GM18499 (cell line): ENCODE measurements at regions not wholly inside any gene's neighbourhood (a gene's known extent, or its start where the extent isn't known, plus 50 kb on each side); places are given as distances from the start of the nearest gene placed in this dataset.
"Not testable (repeated sequence)": the region's sequence is repeated elsewhere in the genome, so short reads cannot be mapped to it uniquely, and the experiment has no call there.

Source experiments
- ATAC-seq: cut with Tn5 transposase; IDR thresholded peaks from one replicate; pipeline ENCODE4 v1.9.1; 2021; ENCODE audit warnings: moderate number of reproducible peaks; ENCODE audit not compliant: insufficient read depth, unreplicated experiment

DNA sequence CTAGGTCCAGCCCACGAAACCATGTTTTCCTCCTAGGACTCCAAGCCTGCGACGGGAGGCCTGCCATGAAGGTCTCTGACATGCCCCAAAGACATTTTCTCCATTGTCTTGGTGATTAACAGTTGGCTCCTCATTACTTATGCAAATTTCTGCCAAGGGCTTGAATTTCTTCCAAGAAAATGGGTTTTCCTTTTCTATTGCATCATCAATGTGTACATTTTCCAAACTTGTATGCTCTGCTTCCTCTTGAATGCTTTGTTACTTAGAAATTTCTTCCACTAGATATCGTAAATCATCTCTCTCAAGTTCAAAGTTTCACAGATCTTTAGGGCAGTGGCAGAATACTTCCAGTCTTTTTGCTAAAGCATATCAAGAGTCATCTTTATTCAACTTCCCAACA, 1792.7 kb upstream of the CDH9 start:
- no peak for ATAC-seq

DNA sequence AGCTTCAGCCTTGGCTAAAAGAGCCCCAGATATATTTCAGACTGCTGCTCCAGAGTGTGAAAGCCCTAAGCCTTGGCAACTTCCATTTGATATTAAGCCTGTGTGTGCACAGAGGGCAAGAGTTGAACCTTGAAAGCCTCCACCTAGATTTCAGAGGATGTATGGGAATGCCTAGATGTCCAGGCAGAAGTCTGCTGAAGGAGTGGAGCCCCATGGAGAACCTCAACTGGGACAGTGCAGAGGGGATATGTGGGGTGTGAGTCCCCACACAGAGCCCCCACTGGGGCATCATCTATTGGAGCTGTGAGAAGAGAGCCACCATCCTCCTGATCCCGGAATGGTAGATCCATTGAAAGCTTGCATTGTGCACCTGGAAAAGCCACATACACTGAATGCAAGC, 1784.8 kb upstream of the CDH9 start:
- ATAC-seq: no peak

- ATAC-seq: no peak
Measured at GRCh38 chr5:28822071-28822470, 1783.7 kb upstream of the CDH9 start.

- ATAC-seq: no peak
Measured at GRCh38 chr5:28810751-28811136, 1772.4 kb upstream of the CDH9 start.

DNA sequence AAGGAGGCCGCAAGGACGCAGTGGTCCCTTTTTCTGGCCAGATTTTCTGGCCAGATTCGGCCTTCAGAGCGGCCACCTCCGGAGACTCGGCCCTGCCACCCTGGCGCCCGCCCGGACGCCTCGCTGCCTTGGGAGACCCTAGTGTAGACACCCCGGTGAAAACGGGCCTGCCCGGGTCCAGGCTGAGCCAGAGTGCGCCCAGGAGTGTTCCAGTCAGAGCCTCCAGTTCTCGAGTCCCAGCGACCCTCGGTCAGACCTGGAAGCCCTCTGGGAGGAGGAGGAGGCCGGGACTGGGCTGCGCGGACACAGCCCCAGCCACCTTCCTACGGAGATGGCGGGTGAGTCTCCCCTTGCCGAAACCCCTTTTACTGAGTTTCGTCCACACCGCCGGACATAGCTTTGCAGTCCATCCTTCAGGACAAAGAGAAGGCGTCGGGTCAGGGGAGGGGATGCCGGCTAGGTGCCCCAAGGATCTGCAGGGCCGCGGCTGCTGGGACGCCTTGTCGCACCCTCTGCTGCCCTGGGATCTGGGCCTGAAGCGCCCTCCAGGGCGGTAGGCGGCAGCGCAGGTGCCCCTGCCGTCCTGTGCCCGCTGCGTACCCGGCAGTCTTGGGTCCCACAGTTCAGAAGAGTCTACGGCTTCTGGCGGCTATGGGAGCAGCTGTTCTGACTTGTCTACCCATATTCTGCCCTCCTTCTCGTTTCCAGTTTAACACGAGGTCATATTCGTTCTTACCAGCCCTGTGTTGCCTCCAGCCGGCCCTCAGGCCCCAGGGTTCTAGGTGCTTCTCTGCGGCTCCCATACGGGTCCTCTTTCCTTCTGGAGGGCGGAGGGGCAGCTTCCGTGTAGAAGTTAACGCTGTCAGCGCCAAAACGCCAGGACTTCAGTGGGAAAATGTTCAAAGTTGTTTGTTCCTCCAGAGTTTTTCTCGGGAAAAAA, 1771.7 kb upstream of the CDH9 start:
- ATAC-seq: no peak

- no peak for ATAC-seq
Measured at GRCh38 chr5:28808967-28809810, 1770.8 kb upstream of the CDH9 start.

GRCh38 chr5:28807195-28807729, 1768.9 kb upstream of the CDH9 start:
- ATAC-seq: no peak

DNA sequence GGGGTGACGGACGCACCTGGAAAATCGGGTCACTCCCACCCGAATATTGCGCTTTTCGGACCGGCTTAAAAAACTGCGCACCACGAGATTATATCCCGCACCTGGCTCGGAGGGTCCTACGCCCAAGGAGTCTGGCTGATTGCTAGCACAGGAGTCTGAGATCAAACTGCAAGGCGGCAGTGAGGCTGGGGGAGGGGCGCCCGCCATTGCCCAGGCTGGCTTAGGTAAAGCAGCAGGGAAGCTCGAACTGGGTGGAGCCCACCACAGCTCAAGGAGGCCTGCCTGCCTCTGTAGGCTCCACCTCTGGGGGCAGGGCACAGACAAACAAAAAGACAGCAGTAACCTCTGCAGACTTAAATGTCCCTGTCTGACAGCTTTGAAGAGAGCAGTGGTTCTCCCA, 1760.6 kb upstream of the CDH9 start:
- ATAC-seq: not testable (repeated sequence)

DNA sequence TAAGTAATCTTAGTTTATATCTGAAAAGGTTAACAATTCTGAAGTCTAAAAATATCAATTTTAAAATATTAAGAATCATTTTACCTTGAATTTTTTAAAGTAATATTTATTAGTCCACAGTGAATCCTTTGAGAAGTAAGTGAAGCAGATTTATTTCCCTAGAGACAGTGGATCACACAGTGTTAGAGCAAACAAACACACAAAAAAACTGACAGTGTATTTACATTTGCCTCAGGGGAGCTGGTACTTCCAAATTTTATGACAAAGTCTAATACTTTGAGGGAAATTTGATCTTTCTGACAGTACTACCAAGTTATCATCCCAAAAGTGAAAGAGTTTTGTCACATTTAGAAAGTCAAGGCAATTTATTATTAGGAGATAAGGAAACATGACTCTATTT, 1750.6 kb upstream of the CDH9 start:
- no peak for ATAC-seq

GRCh38 chr5:28780083-28780692, 1741.8 kb upstream of the CDH9 start:
- no peak for ATAC-seq

DNA sequence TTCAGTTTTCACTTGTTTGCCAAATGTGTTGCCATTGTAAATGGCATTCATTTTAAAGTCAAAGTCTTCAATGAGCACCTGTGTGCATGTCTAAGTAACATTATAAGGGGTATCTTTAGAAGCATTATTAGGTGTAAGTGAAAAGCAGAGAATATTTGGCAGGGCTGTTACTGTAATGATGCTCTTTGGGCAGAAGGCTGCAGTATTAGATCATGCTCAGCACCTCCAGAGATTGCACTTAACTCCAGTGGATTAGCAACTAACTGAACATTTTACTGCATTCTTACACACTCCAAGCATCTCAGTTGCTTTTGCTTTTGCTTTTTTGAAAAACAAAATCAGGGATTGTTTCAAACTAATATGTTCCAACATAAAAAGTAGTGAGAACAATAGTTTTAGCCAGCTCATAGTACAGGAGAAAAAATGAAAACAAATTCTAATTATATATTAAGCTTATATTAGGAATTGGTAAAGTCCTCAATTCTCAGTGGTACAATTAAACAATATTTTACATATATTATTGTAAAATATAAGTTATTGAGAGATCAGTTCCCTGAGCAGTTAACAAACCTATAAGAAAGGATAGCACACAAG, 1740.9 kb upstream of the CDH9 start:
- ATAC-seq: no peak

GRCh38 chr5:28770307-28770706, 1731.9 kb upstream of the CDH9 start:
- ATAC-seq: no peak

GRCh38 chr5:28766565-28767158, 1728.3 kb upstream of the CDH9 start:
- no peak for ATAC-seq

DNA sequence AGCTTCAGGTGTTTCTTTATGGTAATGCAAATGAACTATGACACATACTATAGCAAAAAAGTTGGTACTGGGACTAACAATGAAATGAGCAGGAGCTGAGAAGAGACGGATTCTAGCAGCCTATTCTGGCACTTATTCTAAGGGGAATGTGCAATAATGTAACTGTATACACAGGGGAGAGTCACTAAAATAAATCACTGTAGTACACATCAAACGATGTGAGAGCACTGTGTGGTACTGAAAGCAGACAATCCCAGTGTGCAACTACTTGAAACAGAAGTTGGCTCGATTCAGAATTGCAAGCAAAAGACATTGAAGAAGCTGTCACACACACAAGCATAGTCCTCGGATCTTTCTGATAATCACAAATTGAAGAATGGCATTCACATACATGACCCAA, 1713.0 kb upstream of the CDH9 start:
- no peak for ATAC-seq

DNA sequence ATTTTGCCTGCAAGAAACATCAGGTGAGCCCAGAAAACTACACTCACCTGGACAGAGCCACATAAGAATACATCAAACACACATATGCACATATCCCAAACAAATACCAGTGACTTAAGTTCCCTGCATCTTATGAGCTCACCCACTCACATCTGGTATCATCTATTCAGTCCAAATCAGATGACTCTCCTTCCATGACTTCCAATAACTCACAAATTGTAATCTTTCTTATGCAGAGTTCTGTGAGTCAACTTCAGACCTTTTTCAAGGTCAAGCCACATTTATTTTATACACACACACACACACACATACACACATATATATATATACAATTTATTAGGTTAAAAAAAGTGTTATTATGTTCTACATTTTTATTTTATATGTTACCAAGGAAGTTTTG, 1711.9 kb upstream of the CDH9 start:
- no peak for ATAC-seq

GRCh38 chr5:28748446-28748845, 1710.1 kb upstream of the CDH9 start:
- ATAC-seq: no peak

DNA sequence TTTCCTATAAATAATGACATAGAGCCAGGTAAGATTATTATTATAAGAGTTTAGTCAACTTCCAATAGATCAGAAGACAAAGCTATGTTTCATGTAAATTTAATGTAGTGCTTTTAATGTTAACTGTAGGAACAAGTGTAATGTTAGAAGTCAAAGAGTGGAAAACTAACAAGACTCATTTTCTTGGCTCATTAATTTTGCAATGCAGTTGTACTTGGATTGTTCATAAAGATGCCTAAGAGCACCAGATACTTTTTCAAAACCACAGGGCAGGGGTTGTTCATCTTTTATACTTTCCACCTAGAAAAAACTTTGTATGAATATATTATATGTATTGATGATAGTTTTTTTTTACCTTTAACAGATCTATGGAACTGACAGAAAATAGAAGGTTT, 1705.3 kb upstream of the CDH9 start:
- ATAC-seq: no peak

DNA sequence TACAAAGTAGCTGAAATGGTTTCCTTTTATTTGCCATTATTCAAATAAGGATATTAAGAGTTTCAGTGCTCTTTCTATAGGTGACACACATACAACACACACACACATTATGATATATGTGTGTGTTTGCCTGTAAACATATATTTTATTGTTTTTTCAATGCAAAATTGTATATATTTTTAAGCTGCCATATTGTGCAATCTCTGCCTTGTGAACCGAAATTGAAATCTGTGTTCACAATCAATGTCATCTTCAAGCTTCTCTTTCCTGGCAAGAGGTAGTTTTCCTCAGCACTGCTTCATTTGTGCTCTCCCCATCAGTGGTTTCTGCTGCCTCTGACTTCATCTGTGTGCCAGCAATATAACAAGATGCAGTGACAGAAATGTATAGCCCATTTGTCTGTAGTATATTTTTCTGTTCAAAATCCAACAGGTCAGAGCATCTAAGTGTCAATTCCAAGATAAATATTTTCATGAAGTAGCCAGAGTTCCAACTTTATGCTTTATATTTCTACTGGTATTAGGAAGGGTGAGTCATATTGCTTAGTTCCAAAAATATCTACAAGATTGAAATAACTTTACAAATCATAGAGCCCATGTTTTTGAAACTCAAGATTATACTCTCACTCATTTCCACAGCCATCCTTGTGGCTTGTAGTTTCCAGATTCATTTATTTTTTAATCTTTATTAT, 1704.8 kb upstream of the CDH9 start:
- ATAC-seq: no peak

GRCh38 chr5:28737682-28738081, 1699.3 kb upstream of the CDH9 start:
- ATAC-seq: no peak
